CD4-positive, alpha-beta T cell treated with Interleukin-15 for 4 hours (primary cell): ENCODE measurements at regions not wholly inside any gene's neighbourhood (a gene's known extent, or its start where the extent isn't known, plus 50 kb on each side); places are given as distances from the start of the nearest gene placed in this dataset.

ENCODE experiments used
- DNase-seq: peaks from one replicate; pipeline ENCODE4 v3.0.0-alpha.2; 2020; ENCODE audit warnings: low spot score

- DNase-seq, result no peak
These were observed 577.5 kb downstream of the USP25 start for GRCh38 chr21:16307256-16307655.

GRCh38 chr21:16308269-16308668 is 578.5 kb downstream of the USP25 start:
- DNase-seq, result no peak

- no peak for DNase-seq
These were observed 579.6 kb downstream of the USP25 start for GRCh38 chr21:16309250-16309971.

- DNase-seq, result no peak
These were observed 580.4 kb downstream of the USP25 start for GRCh38 chr21:16310176-16310575.

- DNase-seq, result no peak
These were observed 581.4 kb downstream of the USP25 start for GRCh38 chr21:16311229-16311628.

GRCh38 chr21:16312321-16312720 is 582.5 kb downstream of the USP25 start:
- no peak for DNase-seq

- no peak for DNase-seq
These were observed 585.4 kb downstream of the USP25 start for GRCh38 chr21:16315223-16315622.

- no peak for DNase-seq
These were observed 589.0 kb downstream of the USP25 start for GRCh38 chr21:16318651-16319300.

- DNase-seq, result no peak
These were observed 590.3 kb downstream of the USP25 start for GRCh38 chr21:16320110-16320509.

GRCh38 chr21:16322454-16322853 is 592.7 kb downstream of the USP25 start:
- DNase-seq, result no peak

GRCh38 chr21:16323596-16323995 is 593.8 kb downstream of the USP25 start:
- DNase-seq, result no peak

GRCh38 chr21:16324630-16325029 is 594.8 kb downstream of the USP25 start:
- DNase-seq, result no peak

- peak; percentile 26 for DNase-seq
These were observed 600.5 kb downstream of the USP25 start for GRCh38 chr21:16330082-16330907.

GRCh38 chr21:16330908-16331268 is 601.1 kb downstream of the USP25 start:
- no peak for DNase-seq

- DNase-seq, result no peak
These were observed 607.5 kb downstream of the USP25 start for GRCh38 chr21:16337266-16337665.

GRCh38 chr21:16342932-16343331 is 613.1 kb downstream of the USP25 start:
- no peak for DNase-seq

GRCh38 chr21:16343776-16344175 is 614.0 kb downstream of the USP25 start:
- DNase-seq, result no peak

GRCh38 chr21:16345757-16346156 is 616.0 kb downstream of the USP25 start:
- no peak for DNase-seq

GRCh38 chr21:16347223-16347622 is 617.4 kb downstream of the USP25 start:
- DNase-seq, result no peak

GRCh38 chr21:16353764-16354163 is 624.0 kb downstream of the USP25 start:
- no peak for DNase-seq

- DNase-seq, result no peak
These were observed 628.2 kb downstream of the USP25 start for GRCh38 chr21:16357994-16358393.

- no peak for DNase-seq
These were observed 629.0 kb downstream of the USP25 start for GRCh38 chr21:16358784-16359183.

- DNase-seq, result no peak
These were observed 633.3 kb downstream of the USP25 start for GRCh38 chr21:16363100-16363499.
